NCI-H510A (cell line): ENCODE measurements at regions not wholly inside any gene's neighbourhood (a gene's known extent, or its start where the extent isn't known, plus 50 kb on each side); places are given as distances from the start of the nearest gene placed in this dataset.
"Not testable (repeated sequence)": the region's sequence is repeated elsewhere in the genome, so short reads cannot be mapped to it uniquely, and the experiment has no call there.

Experiments used
- DNase-seq: peaks from one replicate; lab custom pipeline; 2025; lab: John Stamatoyannopoulos, UW

- DNase-seq: no peak
Observed at GRCh38 chr4:131650951-131651350, 1498.1 kb upstream of the PCDH10 start.

GRCh38 chr4:131683314-131683713 is 1465.8 kb upstream of the PCDH10 start:
- not testable (repeated sequence) for DNase-seq

GRCh38 chr4:131721883-131722282 is 1427.2 kb upstream of the PCDH10 start:
- no peak for DNase-seq

- not testable (repeated sequence) for DNase-seq
Observed at GRCh38 chr4:131723069-131723468, 1426.0 kb upstream of the PCDH10 start.

- DNase-seq: not testable (repeated sequence)
Observed at GRCh38 chr4:131724847-131725246, 1424.2 kb upstream of the PCDH10 start.

GRCh38 chr4:131725521-131725920 is 1423.6 kb upstream of the PCDH10 start:
- not testable (repeated sequence) for DNase-seq

- not testable (repeated sequence) for DNase-seq
Observed at GRCh38 chr4:131726940-131727339, 1422.2 kb upstream of the PCDH10 start.

- not testable (repeated sequence) for DNase-seq
Observed at GRCh38 chr4:131727418-131727817, 1421.7 kb upstream of the PCDH10 start.

- DNase-seq: not testable (repeated sequence)
Observed at GRCh38 chr4:131729205-131729604, 1419.9 kb upstream of the PCDH10 start.

- DNase-seq: not testable (repeated sequence)
Observed at GRCh38 chr4:131729716-131730398, 1419.2 kb upstream of the PCDH10 start.

- not testable (repeated sequence) for DNase-seq
Observed at GRCh38 chr4:131730574-131730973, 1418.5 kb upstream of the PCDH10 start.

- not testable (repeated sequence) for DNase-seq
Observed at GRCh38 chr4:131732034-131732630, 1417.0 kb upstream of the PCDH10 start.

GRCh38 chr4:131734321-131734720 is 1414.8 kb upstream of the PCDH10 start:
- not testable (repeated sequence) for DNase-seq

- DNase-seq: not testable (repeated sequence)
Observed at GRCh38 chr4:131734851-131735385, 1414.2 kb upstream of the PCDH10 start.

- DNase-seq: not testable (repeated sequence)
Observed at GRCh38 chr4:131738991-131739390, 1410.1 kb upstream of the PCDH10 start.

GRCh38 chr4:131741836-131742235 is 1407.3 kb upstream of the PCDH10 start:
- DNase-seq: not testable (repeated sequence)

- DNase-seq: not testable (repeated sequence)
Observed at GRCh38 chr4:131742536-131743205, 1406.4 kb upstream of the PCDH10 start.

- not testable (repeated sequence) for DNase-seq
Observed at GRCh38 chr4:131743348-131743747, 1405.7 kb upstream of the PCDH10 start.

GRCh38 chr4:131747203-131747602 is 1401.9 kb upstream of the PCDH10 start:
- not testable (repeated sequence) for DNase-seq

GRCh38 chr4:131749224-131749623 is 1399.9 kb upstream of the PCDH10 start:
- DNase-seq: not testable (repeated sequence)

GRCh38 chr4:131750006-131750405 is 1399.1 kb upstream of the PCDH10 start:
- DNase-seq: not testable (repeated sequence)

GRCh38 chr4:131750469-131750868 is 1398.6 kb upstream of the PCDH10 start:
- DNase-seq: not testable (repeated sequence)

GRCh38 chr4:131762234-131762633 is 1386.9 kb upstream of the PCDH10 start:
- not testable (repeated sequence) for DNase-seq
